Colonic mucosa (tissue), 4 donors: ENCODE measurements at regions not wholly inside any gene's neighbourhood (a gene's known extent, or its start where the extent isn't known, plus 50 kb on each side); places are given as distances from the start of the nearest gene placed in this dataset.
"Not testable (repeated sequence)": the region's sequence is repeated elsewhere in the genome, so short reads cannot be mapped to it uniquely, and the experiment has no call there.

Experiments
- DNase-seq: peaks from one replicate; pipeline ENCODE4 v3.0.0-alpha.2; 2020
- H3K27ac ChIP-seq: fragments of 200-600 bp; one replicate; pipeline ENCODE4 v1.8.0; 2021
- H3K27me3 ChIP-seq: fragments of 200-600 bp; one replicate; pipeline ENCODE4 v1.8.0; 2021
- H3K36me3 ChIP-seq: fragments of 200-600 bp; one replicate; pipeline ENCODE4 v1.8.0; 2021
- H3K4me1 ChIP-seq: fragments of 200-600 bp; one replicate; pipeline ENCODE4 v1.8.0; 2021; ENCODE audit warnings: mild to moderate bottlenecking
- H3K4me3 ChIP-seq: fragments of 200-600 bp; one replicate; pipeline ENCODE4 v1.8.0; 2021
- H3K9ac ChIP-seq, 2 donors: one replicate each; pipeline ENCODE4 v1.7.0; 2013; ENCODE audit warnings: control low read depth in 2 of 2, low read depth in 2 of 2, low read length in 2 of 2
- H3K9me3 ChIP-seq: fragments of 200-600 bp; one replicate; pipeline ENCODE4 v1.8.0; 2021
- intact Hi-C: fragments of 100-400 bp; cut with DNase I; formaldehyde crosslinking; loops from one replicate; pipeline ENCODE4 v1.14.1; 2022
- TF ChIP-seq, protein P1 (sequence below): fragments of 200-600 bp; IDR thresholded peaks from one replicate; pipeline ENCODE4 v1.8.0; 2022; ENCODE audit warnings: antibody characterized with exemption, mild to moderate bottlenecking
- donor health status: healthy.
- donor health status: DM: no; HTN: no; CAD: no.
- donor health status: DM: no; HTN: no; CAD: no.

DNA sequence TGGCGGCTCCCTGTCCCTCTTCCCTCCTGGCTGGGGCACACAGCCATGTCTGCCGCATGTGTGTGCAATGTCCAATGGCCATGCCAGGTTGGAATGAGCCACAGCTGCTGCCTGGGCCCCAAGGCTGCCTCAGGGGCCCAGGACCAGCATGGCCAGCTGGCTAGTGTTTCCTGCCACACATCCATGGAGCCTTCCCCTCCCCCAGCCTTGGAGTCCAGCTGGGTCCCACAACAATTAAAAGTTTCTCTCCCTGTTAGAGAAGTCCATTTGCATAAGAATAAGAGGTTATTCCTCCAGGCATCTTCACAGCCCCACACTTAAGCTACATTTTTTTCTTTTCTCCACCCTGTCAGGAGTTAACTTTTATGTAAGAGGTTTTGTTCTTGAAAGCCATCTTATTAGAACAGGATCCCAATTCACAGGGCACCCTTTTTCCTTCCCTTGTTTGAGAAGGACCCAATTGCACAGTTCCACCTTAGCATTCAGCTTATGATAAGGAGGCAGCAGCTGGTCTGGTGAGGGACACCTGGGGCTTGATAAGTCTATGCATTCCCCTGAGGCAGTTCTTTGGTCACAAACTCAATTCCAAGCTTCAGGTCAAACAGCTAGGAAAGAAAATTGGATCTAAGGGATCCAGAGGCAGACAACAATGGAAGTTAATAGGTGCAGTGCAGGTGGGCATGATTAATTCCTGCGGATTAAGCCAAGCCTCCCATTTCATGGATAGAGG, 963.3 kb upstream of the GRIA3 start:
- H3K4me1 ChIP-seq = no peaks in the 10 kb centered on the region
- no peaks in the 10 kb centered on the region for H3K9me3 ChIP-seq
- intact Hi-C loops = no loop called here
- H3K27me3 ChIP-seq = no peaks in the 10 kb centered on the region
- DNase-seq = no peak
- TF ChIP-seq, protein P1, sequence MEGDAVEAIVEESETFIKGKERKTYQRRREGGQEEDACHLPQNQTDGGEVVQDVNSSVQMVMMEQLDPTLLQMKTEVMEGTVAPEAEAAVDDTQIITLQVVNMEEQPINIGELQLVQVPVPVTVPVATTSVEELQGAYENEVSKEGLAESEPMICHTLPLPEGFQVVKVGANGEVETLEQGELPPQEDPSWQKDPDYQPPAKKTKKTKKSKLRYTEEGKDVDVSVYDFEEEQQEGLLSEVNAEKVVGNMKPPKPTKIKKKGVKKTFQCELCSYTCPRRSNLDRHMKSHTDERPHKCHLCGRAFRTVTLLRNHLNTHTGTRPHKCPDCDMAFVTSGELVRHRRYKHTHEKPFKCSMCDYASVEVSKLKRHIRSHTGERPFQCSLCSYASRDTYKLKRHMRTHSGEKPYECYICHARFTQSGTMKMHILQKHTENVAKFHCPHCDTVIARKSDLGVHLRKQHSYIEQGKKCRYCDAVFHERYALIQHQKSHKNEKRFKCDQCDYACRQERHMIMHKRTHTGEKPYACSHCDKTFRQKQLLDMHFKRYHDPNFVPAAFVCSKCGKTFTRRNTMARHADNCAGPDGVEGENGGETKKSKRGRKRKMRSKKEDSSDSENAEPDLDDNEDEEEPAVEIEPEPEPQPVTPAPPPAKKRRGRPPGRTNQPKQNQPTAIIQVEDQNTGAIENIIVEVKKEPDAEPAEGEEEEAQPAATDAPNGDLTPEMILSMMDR = no peak
- H3K27ac ChIP-seq = no peak overlapping the region
- H3K36me3 ChIP-seq = no peaks in the 10 kb centered on the region
- no peak overlapping the region for H3K9ac ChIP-seq
- no peak overlapping the region for H3K4me3 ChIP-seq

GRCh38 chrX:122221810-122222209, 962.3 kb upstream of the GRIA3 start:
- H3K27ac ChIP-seq, DNase-seq, intact Hi-C loops: not testable (repeated sequence)

DNA sequence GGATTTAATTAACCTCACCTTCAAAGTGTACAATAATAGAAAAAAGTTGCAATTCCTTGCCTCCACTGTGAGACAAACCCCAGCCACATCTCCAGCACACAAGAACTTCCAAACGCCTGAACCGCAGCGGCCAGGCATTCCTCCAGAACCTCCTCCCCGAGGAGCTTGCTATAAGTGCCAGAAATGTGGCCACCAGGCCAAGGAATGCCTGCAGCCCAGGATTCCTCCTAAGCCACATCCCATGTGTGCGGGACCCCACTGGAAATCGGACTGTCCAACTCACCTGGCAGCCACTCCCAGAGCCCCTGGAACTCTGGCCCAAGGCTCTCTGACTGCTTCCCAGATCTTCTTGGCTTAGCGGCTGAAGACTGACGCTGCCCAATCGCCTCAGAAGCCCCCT, 959.9 kb upstream of the GRIA3 start:
- H3K9me3 ChIP-seq, H3K27ac ChIP-seq, DNase-seq, H3K36me3 ChIP-seq, H3K4me1 ChIP-seq, intact Hi-C loops, H3K27me3 ChIP-seq, H3K4me3 ChIP-seq, H3K9ac ChIP-seq: not testable (repeated sequence)

More at GRCh38 chrX:122221810-122222209, 962.3 kb upstream of the GRIA3 start:
- H3K4me3 ChIP-seq, H3K9ac ChIP-seq, H3K4me1 ChIP-seq, H3K9me3 ChIP-seq, H3K36me3 ChIP-seq, H3K27me3 ChIP-seq: not testable (repeated sequence)

DNA sequence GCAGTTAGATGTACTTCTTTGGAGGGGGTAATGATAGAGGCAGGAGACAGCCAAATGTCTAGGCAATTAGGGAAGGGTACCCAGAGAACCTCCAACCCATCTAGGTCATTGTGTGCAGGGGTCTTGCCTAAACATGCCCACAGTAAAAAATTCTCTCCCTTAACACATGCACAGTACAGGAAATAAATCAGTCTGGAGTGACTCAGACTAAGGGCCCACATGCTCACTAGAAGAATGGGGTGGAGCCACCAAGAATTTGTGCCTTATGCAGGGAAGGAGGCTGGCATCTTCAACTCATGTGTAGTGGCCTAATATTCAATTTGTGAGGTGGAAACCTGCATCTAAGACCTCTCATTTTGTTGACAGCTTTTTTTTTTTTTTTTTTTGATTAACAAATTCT, 945.3 kb upstream of the GRIA3 start:
- Histone ChIP-seq H3K27me3 (no peaks in the 10 kb centered on the region), H3K9me3 (no peaks in the 10 kb centered on the region), H3K36me3 (no peaks in the 10 kb centered on the region), H3K4me3 (no peak overlapping the region), H3K9ac (no peak overlapping the region), H3K4me1 (no peaks in the 10 kb centered on the region), H3K27ac (no peak overlapping the region)
- intact Hi-C loops = no loop called here
- DNase-seq = no peak
- TF ChIP-seq, protein P1 = no peak

GRCh38 chrX:122241959-122242358, 942.1 kb upstream of the GRIA3 start:
- Histone ChIP-seq H3K36me3 (no peaks in the 10 kb centered on the region), H3K27me3 (no peaks in the 10 kb centered on the region), H3K4me1 (no peaks in the 10 kb centered on the region), H3K4me3 (no peak overlapping the region), H3K27ac (no peak overlapping the region), H3K9ac (no peak overlapping the region), H3K9me3 (no peaks in the 10 kb centered on the region)
- no peak for DNase-seq
- intact Hi-C loops = no loop called here
- TF ChIP-seq, protein P1 = no peak

DNA sequence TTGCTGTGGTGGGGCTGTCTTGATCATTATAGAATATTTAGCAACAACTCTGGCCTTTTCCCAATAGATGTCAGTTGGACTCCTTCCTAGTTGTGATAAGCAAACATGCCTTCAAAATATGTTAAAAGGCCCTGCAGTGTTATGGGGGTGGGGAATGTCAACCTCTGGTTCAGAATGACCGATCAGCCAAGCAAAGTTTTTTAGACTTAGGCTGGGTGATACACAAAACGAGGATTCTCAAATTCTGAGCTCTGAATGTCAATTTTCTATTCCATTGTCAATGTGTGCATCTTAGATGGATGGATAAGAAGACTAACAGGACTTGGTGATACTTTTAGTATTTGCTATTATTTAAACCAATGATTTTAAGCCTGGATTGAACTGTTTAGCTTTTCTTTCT, 940.0 kb upstream of the GRIA3 start:
- no peaks in the 10 kb centered on the region for H3K27me3 ChIP-seq
- no peaks in the 10 kb centered on the region for H3K36me3 ChIP-seq
- no peak overlapping the region for H3K27ac ChIP-seq
- H3K4me3 ChIP-seq = no peak overlapping the region
- TF ChIP-seq, protein P1 = no peak
- no peak overlapping the region for H3K9ac ChIP-seq
- no peaks in the 10 kb centered on the region for H3K9me3 ChIP-seq
- DNase-seq = no peak
- no peaks in the 10 kb centered on the region for H3K4me1 ChIP-seq
- intact Hi-C loops = no loop called here
